ENCODE measurements at regions not wholly inside any gene's neighbourhood (a gene's known extent, or its start where the extent isn't known, plus 50 kb on each side); places are given as distances from the start of the nearest gene placed in this dataset.
A peak's percentile ranks its signal among the peaks of the same experiment; 100 is the strongest.

DNA sequence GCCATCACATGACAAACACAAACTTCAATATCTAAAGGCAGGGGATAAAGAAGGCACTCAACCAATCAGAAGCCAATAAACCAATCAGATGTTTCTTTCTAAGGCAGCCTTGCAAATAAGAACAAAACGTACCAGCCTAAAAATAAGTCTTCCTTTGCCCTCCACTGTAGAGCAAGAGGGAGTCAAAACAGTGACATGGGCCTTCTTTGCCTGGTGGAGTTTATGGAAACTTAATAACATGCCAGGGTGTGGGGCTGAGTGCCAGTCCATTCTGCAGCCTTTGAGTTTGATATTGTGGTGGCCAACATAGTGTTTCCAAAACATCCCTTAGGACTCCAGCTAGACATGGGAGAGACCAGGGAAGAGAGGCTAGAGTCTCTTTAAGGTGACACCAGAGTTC lies 126.1 kb upstream of the NECTIN1 start:
- DNase-seq (ENCODE audit: low read depth) = no peak

DNA sequence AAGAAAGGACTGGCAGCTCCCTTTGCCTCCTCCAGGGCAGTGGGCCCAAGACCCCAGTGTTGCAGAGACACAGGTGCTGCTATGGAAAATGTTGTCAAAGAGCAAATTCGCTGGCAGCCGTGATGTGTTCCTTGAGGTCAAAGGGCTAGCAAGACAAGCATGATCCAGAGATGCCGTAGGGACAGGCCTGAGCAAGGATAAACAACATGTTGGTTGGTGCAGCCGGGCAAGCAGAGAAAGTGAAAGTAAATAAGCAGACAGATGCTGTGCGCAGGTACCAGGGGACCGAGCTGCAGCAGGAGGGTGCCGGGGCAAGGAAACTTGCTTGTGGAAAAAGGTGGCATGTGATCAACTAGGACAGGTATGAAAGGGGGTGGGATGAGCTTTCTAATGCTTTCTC lies 125.5 kb upstream of the NECTIN1 start:
- peak; percentile 24 for DNase-seq (ENCODE audit: low read depth)

DNA sequence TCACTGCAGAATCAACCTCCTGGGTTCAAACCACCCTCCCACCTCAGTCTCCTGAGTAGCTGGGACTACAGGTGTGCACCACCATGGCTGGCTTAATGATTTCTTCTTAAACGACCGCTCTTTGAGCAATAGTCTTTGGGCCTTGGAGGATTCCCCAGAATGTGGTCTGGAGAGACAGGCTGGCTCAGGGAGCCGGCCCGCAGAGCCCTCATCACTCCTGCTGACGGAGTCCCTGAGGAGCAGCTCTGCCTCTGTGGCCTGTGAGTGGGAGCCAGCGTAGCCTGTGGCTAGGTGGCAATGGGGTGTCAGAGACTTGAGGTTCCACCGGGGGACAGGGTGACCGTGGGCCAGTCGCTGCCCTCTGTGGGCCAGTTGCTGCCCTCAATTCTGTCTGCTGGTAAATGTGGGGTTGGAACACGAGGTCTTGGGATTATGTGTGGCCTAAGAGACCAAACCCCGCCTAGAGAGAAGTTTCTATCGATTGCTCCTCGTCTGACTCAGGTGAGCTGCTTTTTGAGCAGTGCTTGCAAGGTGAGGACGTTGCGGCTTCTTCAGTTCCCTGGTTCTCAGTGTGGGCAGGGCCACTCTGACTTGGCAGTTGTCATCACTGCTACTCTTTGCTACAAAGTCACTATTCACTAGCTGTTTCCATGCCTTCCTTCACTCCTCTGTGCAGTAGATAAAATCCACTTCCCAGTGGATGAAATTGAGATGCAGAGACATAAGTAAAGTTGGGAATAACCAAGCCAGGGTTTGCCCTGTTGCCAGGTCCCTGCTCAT lies 124.8 kb upstream of the NECTIN1 start:
- no peak for DNase-seq (ENCODE audit: low read depth)

DNA sequence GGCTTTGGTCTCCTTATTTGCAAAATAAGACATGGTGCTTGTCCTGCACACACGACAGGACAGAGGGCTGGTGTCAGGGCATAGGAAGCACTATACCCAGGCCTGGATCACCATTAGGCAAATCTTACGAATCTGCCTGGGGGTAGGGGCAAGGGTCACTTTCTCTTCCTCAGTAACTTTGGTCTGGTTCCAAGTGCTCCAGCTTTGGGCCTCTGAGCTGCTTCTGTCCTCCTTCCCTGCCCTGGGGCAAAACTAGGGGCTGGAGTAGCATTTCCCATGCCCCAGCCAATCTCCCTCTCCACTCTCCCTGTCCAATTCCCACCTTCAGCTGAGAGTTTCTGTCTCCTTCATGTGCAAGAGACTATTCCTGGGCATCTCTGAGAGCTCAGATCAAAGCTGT lies 123.7 kb upstream of the NECTIN1 start:
- peak; percentile 28 for DNase-seq (ENCODE audit: low read depth)

DNA sequence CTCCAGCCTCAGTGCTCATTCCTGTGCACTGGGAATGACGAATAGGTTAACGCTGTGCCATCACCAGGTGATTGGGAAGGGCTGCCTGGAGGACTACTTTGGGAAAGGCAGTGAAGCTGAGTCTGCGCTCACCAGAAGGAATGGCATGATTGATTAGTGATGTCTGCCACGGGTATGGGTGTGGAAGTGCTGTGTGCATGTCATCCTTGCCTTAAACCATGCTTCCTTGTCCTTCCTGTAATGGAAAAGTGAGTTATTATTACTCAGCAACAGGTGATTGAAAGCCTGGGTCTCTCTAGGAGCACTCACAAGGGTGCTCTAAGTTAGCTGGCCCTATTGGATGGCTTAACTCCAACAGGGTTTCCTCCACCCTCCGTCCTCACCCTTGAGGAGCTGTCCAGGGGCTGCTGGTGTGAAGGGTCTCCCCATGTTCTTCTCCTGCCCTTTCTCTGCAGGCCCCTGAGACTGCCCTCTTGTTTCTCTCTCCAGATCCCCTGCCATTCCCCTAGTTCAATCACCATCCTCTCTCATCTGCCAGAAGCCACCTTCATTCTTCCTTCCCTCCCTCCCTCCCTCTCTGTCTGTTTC lies 121.9 kb upstream of the NECTIN1 start:
- no peak for DNase-seq (ENCODE audit: low read depth)

DNA sequence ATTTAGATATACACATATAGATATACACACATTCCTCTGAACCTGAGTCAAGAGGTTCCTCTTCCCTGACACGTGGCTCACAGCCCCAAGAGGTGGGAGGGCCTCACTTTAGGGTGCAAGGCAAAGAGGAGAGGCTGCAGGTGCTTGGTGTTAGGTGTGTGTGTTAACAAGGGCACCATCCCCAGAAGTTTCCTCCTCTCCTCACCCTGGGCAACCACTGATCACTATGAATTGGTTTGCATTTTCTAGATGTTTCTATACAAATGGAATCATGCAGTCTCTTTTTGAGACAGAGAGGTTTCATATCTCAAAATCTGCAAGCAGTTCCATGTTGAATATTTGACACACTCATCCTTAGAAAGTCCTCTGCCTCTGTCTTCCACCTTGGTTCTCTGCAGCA lies 120.9 kb upstream of the NECTIN1 start:
- no peak for DNase-seq (ENCODE audit: low read depth)

DNA sequence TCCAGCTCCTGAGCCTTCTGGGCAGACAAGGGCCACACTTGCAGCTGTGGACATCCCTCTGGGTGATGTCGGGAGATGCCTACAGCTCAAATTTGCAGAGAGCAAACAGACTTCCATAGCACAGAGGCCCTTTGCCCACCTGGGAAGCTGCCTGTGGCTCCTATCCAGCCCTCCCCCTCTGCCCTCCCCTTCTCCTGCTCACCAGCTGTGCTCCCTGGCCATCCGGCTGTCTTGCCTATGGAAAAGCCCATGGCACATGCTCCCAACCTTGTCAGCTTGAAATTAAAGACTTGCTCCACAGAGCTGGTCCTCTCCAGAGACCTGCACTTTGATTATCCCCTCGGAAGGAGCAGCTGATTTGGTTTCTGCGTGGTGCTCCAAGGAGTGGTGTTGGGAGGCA lies 118.9 kb upstream of the NECTIN1 start:
- no peak for DNase-seq (ENCODE audit: low read depth)

DNA sequence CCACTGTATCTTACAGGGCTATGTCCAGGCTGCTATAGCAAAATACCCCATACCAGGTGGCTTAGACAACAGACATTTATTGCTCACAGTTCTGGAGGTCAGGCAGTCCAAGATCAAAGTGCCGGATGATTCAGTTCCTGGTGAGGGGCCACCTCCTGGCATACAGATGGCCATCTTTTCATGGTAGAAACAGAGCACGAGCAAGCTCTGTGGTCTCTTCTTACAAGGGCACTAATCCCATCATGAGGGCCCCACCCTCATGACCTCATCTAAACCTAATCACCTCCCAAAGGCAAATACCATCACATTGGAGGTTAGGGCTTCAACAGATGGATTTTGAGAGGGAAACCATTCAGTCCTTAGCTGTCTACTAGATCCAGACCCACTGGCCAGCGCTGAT lies 117.4 kb upstream of the NECTIN1 start:
- DNase-seq (ENCODE audit: low read depth) = peak; percentile 14

DNA sequence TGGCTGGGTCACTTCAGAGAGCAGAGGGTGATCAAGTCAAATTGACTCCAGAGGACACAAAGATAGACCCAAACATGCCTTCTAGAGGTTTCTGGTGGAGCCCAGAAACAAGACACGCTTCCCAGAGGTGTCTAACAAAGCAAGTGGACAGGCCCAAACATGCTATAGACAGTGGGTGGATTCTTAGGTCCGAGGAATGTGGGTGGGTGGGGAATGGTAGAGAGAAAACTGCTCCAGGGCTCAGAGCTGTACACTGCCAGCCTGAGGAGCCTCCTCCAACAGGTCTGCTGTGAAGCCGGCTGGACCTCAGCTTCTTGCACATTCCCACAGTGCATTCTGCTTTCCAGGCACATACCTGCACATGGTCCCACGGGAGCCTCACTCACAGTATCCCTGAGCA lies 116.8 kb upstream of the NECTIN1 start:
- DNase-seq (ENCODE audit: low read depth) = no peak

DNA sequence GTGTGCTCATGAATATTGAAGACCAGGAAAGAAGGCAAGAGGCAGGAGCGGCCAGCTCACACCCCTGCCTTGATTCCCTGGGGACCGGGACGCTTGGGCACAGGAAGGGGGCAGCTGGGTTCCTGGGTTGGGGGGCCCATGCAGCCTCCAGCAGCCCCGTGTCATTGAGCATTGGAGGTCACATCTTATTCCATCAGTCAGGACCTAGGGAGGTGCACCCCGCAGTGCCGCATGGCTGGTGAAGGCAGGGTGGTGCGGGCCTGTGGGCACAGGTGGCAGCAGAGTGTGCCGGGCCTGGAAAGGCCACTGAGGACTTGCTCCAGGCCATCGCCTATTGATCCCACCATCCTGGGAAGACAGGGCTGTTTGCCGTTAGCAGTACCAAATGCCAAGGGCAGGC lies 116.3 kb upstream of the NECTIN1 start:
- no peak for DNase-seq (ENCODE audit: low read depth)

DNA sequence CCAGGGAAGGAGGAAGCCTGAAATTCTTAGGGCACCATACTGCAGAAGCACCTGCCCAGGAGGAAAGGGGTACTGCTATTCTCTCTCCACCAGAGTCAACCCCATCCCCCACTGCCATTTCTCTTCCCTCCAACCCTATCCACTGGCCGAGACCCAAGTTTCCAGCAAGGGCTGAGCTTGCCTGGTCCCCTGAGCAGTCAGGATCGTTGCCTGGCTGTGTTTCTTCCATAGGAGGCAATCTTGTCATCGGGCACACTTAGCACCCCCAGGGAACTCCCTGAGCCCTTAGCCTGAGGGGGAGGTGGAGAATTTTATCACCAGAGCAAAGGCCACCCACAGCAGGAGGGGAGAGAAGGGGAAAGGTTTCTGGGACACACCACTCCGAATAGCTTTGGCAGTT lies 115.8 kb upstream of the NECTIN1 start:
- DNase-seq (ENCODE audit: low read depth) = no peak

DNA sequence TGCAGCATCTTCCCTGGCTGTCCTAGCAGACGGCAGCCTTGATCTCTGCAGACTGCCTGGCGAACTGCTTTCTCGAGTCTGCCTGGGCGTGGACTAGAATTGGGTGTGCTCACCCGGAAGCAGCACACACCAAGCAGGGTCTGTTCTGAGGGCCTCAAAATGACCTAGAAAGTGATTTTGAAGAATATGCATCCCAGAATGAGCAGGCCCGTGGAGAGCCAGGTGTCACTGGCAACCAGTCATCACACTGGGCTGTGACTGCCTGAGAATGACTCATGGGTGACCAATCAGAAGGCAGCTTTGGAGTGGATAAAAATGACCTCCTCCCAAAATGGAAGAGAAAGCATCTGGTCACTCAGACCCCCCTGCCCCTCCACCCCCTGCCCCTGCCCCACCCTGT lies 114.9 kb upstream of the NECTIN1 start:
- peak; percentile 8 for DNase-seq (ENCODE audit: low read depth)

DNA sequence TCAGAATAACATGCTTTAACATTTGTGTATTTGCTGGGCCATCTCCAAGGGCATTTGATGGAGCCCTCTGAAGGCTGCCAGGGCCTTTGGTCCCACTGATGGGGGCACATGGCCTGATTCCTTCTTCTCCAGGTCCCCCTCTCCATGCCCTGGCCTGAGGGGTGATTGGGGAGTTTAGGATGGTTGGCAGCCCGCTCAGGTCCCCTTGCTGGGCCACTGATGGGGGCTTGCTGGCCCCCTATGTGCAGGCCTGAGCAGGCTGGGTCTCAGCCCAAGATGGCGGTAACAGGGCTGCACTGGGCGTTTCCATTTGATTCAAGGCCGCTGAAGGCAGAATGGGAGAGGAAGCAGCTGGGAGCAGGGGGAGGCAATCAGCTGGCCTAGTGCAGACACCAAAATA lies 113.7 kb upstream of the NECTIN1 start:
- DNase-seq (ENCODE audit: low read depth) = no peak

DNA sequence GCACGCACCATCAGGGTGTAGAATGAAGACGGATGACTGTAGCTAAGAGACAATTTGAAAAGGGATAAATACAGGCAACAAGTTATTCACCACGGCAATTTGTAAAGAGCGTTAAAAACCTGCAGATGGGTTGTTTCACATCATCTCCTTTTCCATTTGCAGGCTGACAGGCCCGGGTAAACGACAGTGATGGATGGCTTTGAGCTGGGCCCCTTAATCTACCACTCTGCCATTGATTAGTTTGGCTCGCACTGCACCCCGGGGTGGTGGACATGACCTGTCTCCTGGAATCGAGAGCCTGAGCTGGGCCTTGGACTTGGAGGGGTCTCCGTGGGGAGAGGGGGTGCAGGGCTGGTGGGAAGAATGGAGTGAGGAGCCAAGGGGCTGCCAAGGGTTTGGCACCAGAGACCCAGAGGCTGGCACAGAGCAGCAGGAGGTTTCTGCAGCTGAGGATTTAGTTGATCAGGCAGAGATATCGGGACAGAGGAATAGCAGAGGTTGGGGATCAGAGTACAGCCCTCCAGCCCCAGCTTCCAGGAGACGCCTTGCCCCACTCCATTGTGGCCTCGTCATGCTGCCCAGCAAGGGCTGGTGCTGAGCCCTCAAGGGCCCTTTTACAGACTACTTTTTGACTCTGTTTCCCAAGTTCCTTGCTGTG lies 110.6 kb upstream of the NECTIN1 start:
- no peak for DNase-seq (ENCODE audit: low read depth)

DNA sequence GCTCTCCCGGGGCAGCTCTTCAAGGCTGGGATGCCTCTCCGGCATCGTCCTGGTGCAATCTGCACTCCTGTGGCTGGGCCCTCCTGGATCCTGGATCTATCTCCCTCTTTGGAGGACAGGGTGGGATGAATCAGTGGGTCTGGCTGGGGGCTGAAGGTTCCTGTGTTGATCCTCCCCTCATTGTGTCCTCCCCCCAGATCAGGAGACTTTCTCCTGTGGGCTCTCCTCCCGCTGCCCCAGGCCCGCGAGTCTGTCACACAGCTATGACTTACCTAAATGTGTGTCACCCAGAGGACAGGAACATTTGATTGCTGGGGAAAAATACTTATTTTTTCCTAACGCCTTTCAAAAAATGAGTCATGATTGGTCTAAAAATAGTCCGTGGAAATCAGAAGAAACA lies 106.8 kb upstream of the NECTIN1 start:
- no peak for DNase-seq (ENCODE audit: low read depth)

DNA sequence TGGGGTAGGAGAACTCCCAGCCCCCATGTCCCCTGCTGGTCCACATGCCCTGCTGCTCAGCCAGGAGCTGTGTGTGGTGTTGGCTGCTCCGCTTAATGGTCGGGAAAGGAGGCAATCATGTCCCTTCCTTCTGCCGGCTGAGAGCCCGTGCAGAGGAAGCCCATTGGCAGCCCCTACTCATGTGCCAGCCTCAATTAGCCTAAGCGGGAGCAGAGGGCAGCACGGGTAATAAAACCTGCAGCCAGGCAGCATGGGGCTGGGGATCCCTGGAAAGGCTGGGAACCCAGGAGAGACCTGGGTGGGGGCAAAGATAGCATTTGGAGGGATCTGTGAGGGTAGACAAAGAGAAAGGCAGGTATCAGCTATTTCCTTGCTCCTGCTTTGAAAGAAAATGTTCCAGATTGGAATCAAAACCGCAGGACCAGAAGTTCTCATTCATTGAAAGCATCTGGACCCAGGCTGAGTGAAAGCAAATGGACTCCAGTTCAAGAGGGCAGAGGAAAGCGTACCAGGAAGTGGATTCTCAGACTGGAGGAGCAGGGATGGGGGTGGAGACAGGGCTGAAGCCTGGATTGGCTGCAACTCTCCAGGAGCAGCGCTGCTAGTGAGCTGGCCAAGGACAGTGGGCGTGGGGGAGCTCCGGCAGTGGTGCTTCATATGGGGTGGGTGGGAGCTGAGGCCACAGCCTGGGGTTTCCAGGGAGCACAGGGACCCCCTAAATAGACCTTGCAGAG lies 103.4 kb upstream of the NECTIN1 start:
- peak; percentile 46 for DNase-seq (ENCODE audit: low read depth)

DNA sequence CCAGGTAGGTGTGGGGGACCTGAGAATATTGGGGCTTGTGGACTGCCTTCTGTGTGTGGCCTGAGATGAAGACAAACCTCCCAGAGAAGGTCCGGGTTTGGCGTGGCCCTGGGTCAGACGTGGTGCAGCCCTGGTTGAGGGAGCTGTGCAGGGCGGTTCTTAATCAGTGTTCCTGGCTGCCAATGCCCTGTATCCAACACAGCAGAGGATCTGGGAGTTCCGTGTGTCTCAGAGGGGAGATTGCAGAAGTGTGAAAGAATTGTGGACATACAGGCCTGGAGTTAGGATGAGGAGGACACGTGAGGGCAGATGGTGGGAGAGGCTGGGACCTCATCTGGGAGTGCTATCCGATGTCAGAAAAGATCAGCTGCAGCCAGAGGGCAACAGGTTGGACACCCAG lies 102.0 kb upstream of the NECTIN1 start:
- DNase-seq (ENCODE audit: low read depth) = no peak

DNA sequence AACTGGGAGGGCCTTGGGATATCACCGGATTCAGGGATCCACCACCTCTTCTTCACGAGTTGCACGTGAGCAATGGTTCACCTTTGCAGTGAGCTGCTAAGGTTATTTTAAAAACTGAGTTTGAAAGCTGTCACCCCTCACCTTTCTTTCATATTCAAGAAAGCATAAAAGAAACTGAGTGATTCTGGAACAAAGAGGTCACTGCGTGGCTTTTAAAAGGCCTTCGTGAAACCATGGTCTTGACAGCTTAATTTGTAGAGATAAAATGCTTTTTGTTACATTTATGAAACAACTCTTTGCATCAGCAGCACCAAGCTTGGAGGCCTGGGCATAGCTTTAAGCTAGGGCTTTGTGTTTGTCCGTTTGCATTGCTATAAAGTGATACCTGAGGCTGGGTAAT lies 101.4 kb upstream of the NECTIN1 start:
- DNase-seq (ENCODE audit: low read depth) = no peak

DNA sequence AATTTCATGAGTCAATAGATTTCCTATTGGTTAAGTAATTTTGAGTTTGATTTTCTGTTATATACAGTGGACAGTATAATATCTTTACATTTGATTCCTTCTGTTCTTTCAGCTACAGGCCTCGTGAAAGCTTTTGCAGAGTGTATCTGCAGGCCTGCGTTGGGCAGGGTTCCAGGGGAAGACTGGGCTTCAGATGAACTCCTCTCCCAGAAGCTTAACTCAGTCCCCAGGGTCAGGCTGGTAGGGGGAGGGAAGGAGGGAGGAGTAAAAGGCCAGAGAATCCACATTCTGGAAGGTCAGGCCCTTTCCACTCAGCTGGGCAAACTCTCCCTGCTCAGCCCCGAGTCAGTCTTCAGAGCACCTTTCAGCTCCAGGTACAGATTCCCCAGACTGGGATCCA lies 100.4 kb upstream of the NECTIN1 start:
- no peak for DNase-seq (ENCODE audit: low read depth)

DNA sequence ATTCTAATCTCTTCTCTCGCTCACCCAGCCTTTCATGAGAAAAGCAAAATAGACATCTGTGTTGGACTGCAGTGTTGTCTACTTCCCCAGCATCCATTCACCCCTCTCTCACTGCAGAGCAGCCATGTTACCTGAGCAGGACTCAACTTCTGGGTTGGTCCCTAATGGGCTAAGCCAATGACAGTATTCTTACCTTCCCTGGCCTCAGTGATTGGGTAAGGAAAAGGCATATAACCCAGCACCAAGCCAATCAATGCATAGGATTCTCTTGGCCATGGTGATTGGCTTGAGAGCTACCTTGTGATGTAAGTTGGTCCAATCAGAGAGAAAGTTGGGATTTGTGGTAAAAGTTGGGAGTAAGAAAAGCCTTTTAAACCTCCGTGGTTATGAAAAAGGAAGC lies 99.8 kb upstream of the NECTIN1 start:
- DNase-seq (ENCODE audit: low read depth) = no peak

DNA sequence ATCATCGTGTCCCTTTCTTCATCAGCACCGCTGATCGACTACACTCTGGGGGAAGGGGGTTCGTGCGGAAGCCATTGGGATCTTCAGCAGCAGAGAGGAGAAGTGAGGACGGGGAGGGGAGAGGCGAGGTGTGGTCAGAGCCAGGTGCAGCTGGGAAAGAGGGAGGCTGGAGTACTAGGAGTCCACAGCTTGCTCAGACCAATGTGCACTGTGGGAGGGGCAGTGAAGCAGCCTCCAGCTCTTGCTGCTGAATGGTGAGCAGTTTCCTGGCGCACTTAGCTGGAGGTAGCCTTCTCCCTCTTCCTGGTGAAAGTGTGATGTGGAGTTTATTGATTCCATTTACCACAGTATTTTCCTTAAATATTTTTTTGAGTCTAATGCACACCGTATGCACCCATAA lies 99.0 kb upstream of the NECTIN1 start:
- DNase-seq (ENCODE audit: low read depth) = no peak

DNA sequence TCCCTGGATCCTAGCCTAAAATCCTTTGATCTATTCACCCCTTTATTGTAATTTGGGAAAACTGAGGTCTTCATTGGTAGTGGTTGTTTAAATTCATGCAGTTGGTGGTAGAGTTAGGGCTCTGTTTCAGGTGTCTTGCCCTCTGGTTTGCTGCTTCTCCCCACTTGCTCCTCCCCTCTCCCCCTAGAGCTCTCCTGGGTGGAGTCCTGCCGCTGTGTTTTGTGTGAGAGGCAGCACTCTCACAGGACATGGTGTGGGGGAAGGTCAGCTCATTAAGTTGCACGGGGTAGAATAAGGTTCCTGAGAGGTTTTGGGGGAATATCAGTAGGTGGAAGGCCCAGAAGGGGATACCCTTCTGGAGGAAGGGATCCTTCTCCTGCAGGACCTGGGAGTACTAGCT lies 98.1 kb upstream of the NECTIN1 start:
- DNase-seq (ENCODE audit: low read depth) = no peak

DNA sequence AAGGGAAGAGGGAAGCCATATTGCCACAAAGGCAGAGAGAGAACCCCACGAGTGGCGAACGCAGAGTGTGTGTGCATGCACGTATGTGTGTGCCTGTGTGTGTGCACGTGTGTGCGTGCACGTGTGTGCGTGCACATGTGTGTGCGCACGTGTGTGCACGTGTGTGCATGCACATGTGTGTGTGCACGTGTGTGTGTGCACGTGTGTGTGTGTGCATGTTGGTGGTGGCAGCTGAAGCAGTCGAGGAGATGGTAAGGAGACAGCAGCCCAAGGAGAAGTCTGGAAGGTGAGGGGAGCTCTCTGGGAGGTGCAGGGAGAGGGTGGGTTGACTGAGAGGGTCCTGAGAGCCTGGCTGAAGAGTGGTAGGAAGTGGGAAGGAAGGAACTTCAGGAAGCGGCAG lies 94.1 kb upstream of the NECTIN1 start:
- no peak for DNase-seq (ENCODE audit: low read depth)
